ENCODE measurements at regions not wholly inside any gene's neighbourhood (a gene's known extent, or its start where the extent isn't known, plus 50 kb on each side); places are given as distances from the start of the nearest gene placed in this dataset.

DNA sequence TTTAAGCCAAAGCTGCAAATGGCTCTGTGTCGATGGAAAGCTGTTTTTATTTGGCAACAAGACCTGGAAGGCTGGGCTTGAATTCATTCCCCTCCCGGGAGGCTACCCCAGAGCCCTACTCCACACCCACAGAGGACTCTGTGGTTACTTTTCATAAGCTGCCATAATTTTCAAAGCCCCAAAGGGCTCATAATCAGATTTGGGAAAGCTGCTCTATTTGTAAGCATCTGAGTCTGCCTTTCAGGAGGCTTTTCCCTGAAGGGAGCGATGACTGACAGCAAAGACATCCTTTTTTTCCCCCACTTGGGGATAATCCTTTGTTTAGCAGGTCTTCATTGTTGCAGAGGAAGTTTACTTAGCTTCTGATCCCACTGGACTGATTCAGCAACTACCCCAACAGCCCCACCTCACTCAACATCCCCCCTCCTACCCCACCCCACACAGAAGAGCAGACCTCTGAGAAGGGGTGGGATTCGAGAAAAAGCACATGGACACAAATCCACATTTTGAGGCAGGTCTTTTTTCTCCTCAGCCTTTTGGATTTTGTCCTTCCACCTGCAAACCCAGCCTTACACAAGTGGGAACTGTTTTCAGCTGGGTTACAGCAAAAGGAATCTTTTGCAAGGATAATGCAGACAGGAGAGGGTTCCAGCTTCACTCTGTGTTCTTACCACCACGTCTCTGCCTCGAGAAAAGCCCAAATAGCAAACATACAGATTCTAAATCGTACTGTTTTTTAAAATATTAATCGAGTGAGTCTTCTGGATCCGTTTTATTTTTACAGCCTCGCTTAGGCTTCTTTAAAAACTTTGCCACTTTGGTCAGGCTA is 244.4 kb upstream of the TUT7 start:
- no peak overlapping the region for H3K27ac ChIP-seq (ENCODE audit: low read depth, low read length)
- no peaks in the 10 kb centered on the region; the same call in 1 of the 2 replicates for H3K27me3 ChIP-seq (ENCODE audit: control insufficient read depth, low read length)
- no peaks in the 10 kb centered on the region for H3K79me2 ChIP-seq (ENCODE audit: control insufficient read depth, low read length)
- TF ChIP-seq, protein P1, sequence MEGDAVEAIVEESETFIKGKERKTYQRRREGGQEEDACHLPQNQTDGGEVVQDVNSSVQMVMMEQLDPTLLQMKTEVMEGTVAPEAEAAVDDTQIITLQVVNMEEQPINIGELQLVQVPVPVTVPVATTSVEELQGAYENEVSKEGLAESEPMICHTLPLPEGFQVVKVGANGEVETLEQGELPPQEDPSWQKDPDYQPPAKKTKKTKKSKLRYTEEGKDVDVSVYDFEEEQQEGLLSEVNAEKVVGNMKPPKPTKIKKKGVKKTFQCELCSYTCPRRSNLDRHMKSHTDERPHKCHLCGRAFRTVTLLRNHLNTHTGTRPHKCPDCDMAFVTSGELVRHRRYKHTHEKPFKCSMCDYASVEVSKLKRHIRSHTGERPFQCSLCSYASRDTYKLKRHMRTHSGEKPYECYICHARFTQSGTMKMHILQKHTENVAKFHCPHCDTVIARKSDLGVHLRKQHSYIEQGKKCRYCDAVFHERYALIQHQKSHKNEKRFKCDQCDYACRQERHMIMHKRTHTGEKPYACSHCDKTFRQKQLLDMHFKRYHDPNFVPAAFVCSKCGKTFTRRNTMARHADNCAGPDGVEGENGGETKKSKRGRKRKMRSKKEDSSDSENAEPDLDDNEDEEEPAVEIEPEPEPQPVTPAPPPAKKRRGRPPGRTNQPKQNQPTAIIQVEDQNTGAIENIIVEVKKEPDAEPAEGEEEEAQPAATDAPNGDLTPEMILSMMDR (IDR thresholded peaks at IDR 0.05; ENCODE audit: low read depth, low read length, poor library complexity, severe bottlenecking): no peak
- no peak for TF ChIP-seq EZH2phosphoT487 (IDR thresholded peaks at IDR 0.05; ENCODE audit: borderline replicate concordance, low read length)
- H4K20me1 ChIP-seq (ENCODE audit: control insufficient read depth, insufficient read depth, low read depth, low read length): no peaks in the 10 kb centered on the region
- H3K4me2 ChIP-seq (ENCODE audit: low read length): no peak overlapping the region
- no peaks in the 10 kb centered on the region for H3F3A ChIP-seq (ENCODE audit: control insufficient read depth, insufficient read depth)
- no peak overlapping the region for H3K4me3 ChIP-seq (ENCODE audit: low read length)
- H3K9me3 ChIP-seq (ENCODE audit: control insufficient read depth, insufficient read depth, low read length): no peaks in the 10 kb centered on the region
- H3K4me1 ChIP-seq (ENCODE audit: control insufficient read depth, low read length): no peaks in the 10 kb centered on the region
- no peaks in the 10 kb centered on the region for H3K36me3 ChIP-seq (ENCODE audit: control insufficient read depth, low read length)
- no peaks in the 10 kb centered on the region for H3K9me2 ChIP-seq (replicated peaks; ENCODE audit: control insufficient read depth, low read length)

DNA sequence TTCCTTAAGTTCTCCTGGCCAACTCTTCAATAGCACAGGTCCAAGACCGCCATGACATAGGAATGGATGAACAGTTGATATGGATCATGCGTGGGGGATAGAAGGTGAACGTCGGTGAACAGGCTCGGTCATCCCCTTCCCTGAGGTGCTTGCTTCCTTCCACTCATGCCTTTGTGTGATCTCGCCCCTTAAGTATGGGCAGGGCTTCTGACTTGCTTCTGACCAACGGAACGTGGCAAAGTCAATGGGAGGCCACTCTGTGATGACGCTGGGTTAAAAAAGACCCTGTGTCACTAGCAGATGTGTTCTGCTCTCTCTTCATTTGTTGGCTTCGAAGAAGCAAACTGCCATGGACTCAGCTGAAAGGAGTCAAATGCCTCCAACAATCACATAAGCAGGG is 240.5 kb upstream of the TUT7 start:
- H3F3A ChIP-seq (ENCODE audit: control insufficient read depth, insufficient read depth): no peaks in the 10 kb centered on the region
- no peaks in the 10 kb centered on the region for H3K27me3 ChIP-seq (ENCODE audit: control insufficient read depth, low read length)
- H3K27ac ChIP-seq (ENCODE audit: low read depth, low read length): no peak overlapping the region
- H3K4me2 ChIP-seq (ENCODE audit: low read length): no peak overlapping the region
- no peak for TF ChIP-seq EZH2phosphoT487 (IDR thresholded peaks at IDR 0.05; ENCODE audit: borderline replicate concordance, low read length)
- TF ChIP-seq, protein P1 (IDR thresholded peaks at IDR 0.05; ENCODE audit: low read depth, low read length, poor library complexity, severe bottlenecking): no peak
- no peaks in the 10 kb centered on the region for H3K9me3 ChIP-seq (ENCODE audit: control insufficient read depth, insufficient read depth, low read length)
- no peak overlapping the region for H3K4me3 ChIP-seq (ENCODE audit: low read length)
- no peaks in the 10 kb centered on the region for H3K9me2 ChIP-seq (replicated peaks; ENCODE audit: control insufficient read depth, low read length)
- H3K36me3 ChIP-seq (ENCODE audit: control insufficient read depth, low read length): no peaks in the 10 kb centered on the region
- no peaks in the 10 kb centered on the region for H4K20me1 ChIP-seq (ENCODE audit: control insufficient read depth, insufficient read depth, low read depth, low read length)
- no peaks in the 10 kb centered on the region for H3K4me1 ChIP-seq (ENCODE audit: control insufficient read depth, low read length)
- H3K79me2 ChIP-seq (ENCODE audit: control insufficient read depth, low read length): no peaks in the 10 kb centered on the region

DNA sequence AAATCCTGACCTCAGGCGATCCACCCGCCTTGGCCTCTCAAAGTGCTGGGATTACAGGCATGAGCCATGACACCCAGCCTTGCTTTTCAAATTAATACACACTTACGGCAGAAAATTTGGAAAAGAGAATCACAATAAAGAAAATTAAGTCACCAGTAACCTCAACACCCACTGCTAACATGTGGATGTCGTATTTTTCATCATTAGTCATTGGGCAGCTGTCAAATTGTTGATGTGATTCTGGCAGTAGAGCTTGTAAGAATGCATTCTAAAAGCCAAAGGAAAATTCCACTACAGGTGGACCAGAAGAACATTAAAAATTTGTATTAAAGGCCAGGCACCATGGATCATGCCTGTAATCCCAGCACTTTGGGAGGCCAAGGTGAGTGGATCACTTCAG is 237.3 kb upstream of the TUT7 start:
- Histone ChIP-seq H4K20me1 (ENCODE audit: control insufficient read depth, insufficient read depth, low read depth, low read length) (no peaks in the 10 kb centered on the region), H3F3A (ENCODE audit: control insufficient read depth, insufficient read depth) (no peaks in the 10 kb centered on the region), H3K36me3 (ENCODE audit: control insufficient read depth, low read length) (no peaks in the 10 kb centered on the region), H3K9me2 (replicated peaks; ENCODE audit: control insufficient read depth, low read length) (no peaks in the 10 kb centered on the region), H3K4me2 (ENCODE audit: low read length) (no peak overlapping the region), H3K9me3 (ENCODE audit: control insufficient read depth, insufficient read depth, low read length) (no peaks in the 10 kb centered on the region), H3K79me2 (ENCODE audit: control insufficient read depth, low read length) (no peaks in the 10 kb centered on the region), H3K27me3 (ENCODE audit: control insufficient read depth, low read length) (no peaks in the 10 kb centered on the region), H3K27ac (ENCODE audit: low read depth, low read length) (no peak overlapping the region), H3K4me3 (ENCODE audit: low read length) (no peak overlapping the region), H3K4me1 (ENCODE audit: control insufficient read depth, low read length) (no peaks in the 10 kb centered on the region)
- no peak for TF ChIP-seq EZH2phosphoT487 (IDR thresholded peaks at IDR 0.05; ENCODE audit: borderline replicate concordance, low read length)
- TF ChIP-seq, protein P1 (IDR thresholded peaks at IDR 0.05; ENCODE audit: low read depth, low read length, poor library complexity, severe bottlenecking): no peak

Data from DOHH2 (cell line).